Trophoblast cell (in vitro differentiated cells and primary cell): ENCODE measurements at regions not wholly inside any gene's neighbourhood (a gene's known extent, or its start where the extent isn't known, plus 50 kb on each side); places are given as distances from the start of the nearest gene placed in this dataset.

Source experiments
- DNase-seq, 2 donors: peaks; one replicate each; pipeline ENCODE4 v3.0.0-alpha.2; 2016
- H2AFZ ChIP-seq: 2 replicates; pipeline ENCODE4 v1.6.1; 2013; ENCODE audit warnings: low read length, moderate library complexity, mild to moderate bottlenecking; ENCODE audit not compliant: insufficient read depth, poor library complexity
- H2AK5ac ChIP-seq: 2 replicates; pipeline ENCODE4 v1.6.1; 2013; ENCODE audit warnings: mild to moderate bottlenecking, low read length
- H2BK120ac ChIP-seq: 2 replicates; pipeline ENCODE4 v1.6.1; 2013; ENCODE audit warnings: low read length, mild to moderate bottlenecking, moderate library complexity; ENCODE audit not compliant: insufficient read depth, poor library complexity
- H2BK12ac ChIP-seq: 2 replicates; pipeline ENCODE4 v1.6.1; 2013; ENCODE audit warnings: mild to moderate bottlenecking, low read length, moderate library complexity
- H2BK5ac ChIP-seq: 2 replicates; pipeline ENCODE4 v1.6.1; 2013; ENCODE audit warnings: low read length, low read depth, moderate library complexity, mild to moderate bottlenecking; ENCODE audit not compliant: poor library complexity
- H3K14ac ChIP-seq: 2 replicates; pipeline ENCODE4 v1.6.1; 2013; ENCODE audit warnings: mild to moderate bottlenecking, low read length
- H3K18ac ChIP-seq: 2 replicates; pipeline ENCODE4 v1.6.1; 2013; ENCODE audit warnings: mild to moderate bottlenecking, low read length
- H3K23ac ChIP-seq: 2 replicates; pipeline ENCODE4 v1.6.1; 2013; ENCODE audit warnings: low read length
- H3K27ac ChIP-seq: 2 replicates; pipeline ENCODE4 v1.5.1; 2013; ENCODE audit warnings: low read depth, mild to moderate bottlenecking, inconsistent platforms, low read length, moderate library complexity
- H3K27me3 ChIP-seq: 2 replicates; pipeline ENCODE4 v1.6.1; 2013; ENCODE audit warnings: inconsistent platforms, mild to moderate bottlenecking, low read length, moderate library complexity; ENCODE audit not compliant: insufficient read depth
- H3K36me3 ChIP-seq, 2 experiments: 1 replicate in 1 of 2; 2 replicates in 1 of 2; pipeline ENCODE4 v1.6.1; 2013; ENCODE audit warnings: low read length in 2 of 2, mild to moderate bottlenecking in 2 of 2, moderate library complexity in 1 of 2; ENCODE audit not compliant: insufficient read depth in 2 of 2, control insufficient read depth in 1 of 2
- H3K4ac ChIP-seq: 2 replicates; pipeline ENCODE4 v1.6.1; 2013; ENCODE audit warnings: low read depth, mild to moderate bottlenecking, low read length, moderate library complexity
- H3K4me1 ChIP-seq, 2 experiments: 1 replicate in 1 of 2; 2 replicates in 1 of 2; pipeline ENCODE4 v1.6.1; 2013; ENCODE audit warnings: low read length in 2 of 2, mild to moderate bottlenecking in 2 of 2, moderate library complexity in 1 of 2; ENCODE audit not compliant: insufficient read depth in 2 of 2, control insufficient read depth in 1 of 2
- H3K4me2 ChIP-seq: 2 replicates; pipeline ENCODE4 v1.6.1; 2013; ENCODE audit warnings: inconsistent platforms, mild to moderate bottlenecking, low read length, moderate library complexity
- H3K4me3 ChIP-seq: 2 replicates; pipeline ENCODE4 v1.5.1; 2013; ENCODE audit warnings: mild to moderate bottlenecking, low read depth, low read length, inconsistent platforms
- H3K79me1 ChIP-seq: one replicate; pipeline ENCODE4 v1.6.1; 2013; ENCODE audit warnings: low read length
- H3K79me2 ChIP-seq: 2 replicates; pipeline ENCODE4 v1.6.1; 2013; ENCODE audit warnings: low read length, mild to moderate bottlenecking; ENCODE audit not compliant: control insufficient read depth, insufficient read depth, poor library complexity
- H3K9ac ChIP-seq: 2 replicates; pipeline ENCODE4 v1.6.1; 2013; ENCODE audit warnings: mild to moderate bottlenecking, low read length
- H3K9me3 ChIP-seq: 2 replicates; pipeline ENCODE4 v1.6.1; 2013; ENCODE audit warnings: low read depth, mild to moderate bottlenecking, control low read depth, inconsistent platforms, low read length; ENCODE audit not compliant: insufficient read depth
- H4K12ac ChIP-seq: 2 replicates; pipeline ENCODE4 v1.6.1; 2013; ENCODE audit warnings: low read depth, mild to moderate bottlenecking, low read length, moderate library complexity
- H4K8ac ChIP-seq: 2 replicates; pipeline ENCODE4 v1.6.1; 2013; ENCODE audit warnings: low read depth, mild to moderate bottlenecking, low read length, moderate library complexity
- H4K91ac ChIP-seq: one replicate; pipeline ENCODE4 v1.6.1; 2013; ENCODE audit warnings: low read depth, mild to moderate bottlenecking, low read length, moderate library complexity
- WGBS: extraction: QIAGEN DNeasy Blood & Tissue Kit; methylation state at CpG from one replicate; pipeline ENCODE4 v1.1.7; 2013; ENCODE audit warnings: missing lambda C conversion rate; ENCODE audit not compliant: insufficient read length, insufficient coverage; ENCODE audit errors: extremely low coverage; 5-methylcytosine and 5-hydroxymethylcytosine counted together

GRCh38 chr4:125787707-125788106, 473.0 kb downstream of the FAT4 start:
- H3K79me1 ChIP-seq = no peaks in the 10 kb centered on the region
- no peak overlapping the region for H3K4me2 ChIP-seq
- no peak overlapping the region for H4K91ac ChIP-seq
- no peak overlapping the region for H2BK120ac ChIP-seq
- H3K23ac ChIP-seq = no peak overlapping the region
- no peak overlapping the region for H4K12ac ChIP-seq
- no peaks in the 10 kb centered on the region for H3K9me3 ChIP-seq
- no peak overlapping the region for H2BK5ac ChIP-seq
- DNase-seq = no peak
- H2AK5ac ChIP-seq = no peak overlapping the region
- no peak overlapping the region for H2AFZ ChIP-seq
- no peaks in the 10 kb centered on the region for H3K79me2 ChIP-seq
- no peak overlapping the region for H3K14ac ChIP-seq
- H2BK12ac ChIP-seq = no peak overlapping the region
- no peaks in the 10 kb centered on the region for H3K4me1 ChIP-seq
- no peak overlapping the region for H3K4me3 ChIP-seq
- H3K18ac ChIP-seq = no peak overlapping the region
- no peaks in the 10 kb centered on the region for H3K27me3 ChIP-seq
- H4K8ac ChIP-seq = no peak overlapping the region
- H3K9ac ChIP-seq = no peak overlapping the region
- H3K4ac ChIP-seq = no peak overlapping the region
- H3K36me3 ChIP-seq = no peaks in the 10 kb centered on the region
- H3K27ac ChIP-seq = no peak overlapping the region

- no peak for DNase-seq
- H3K4me2 ChIP-seq = no peak overlapping the region
- H2BK120ac ChIP-seq = no peak overlapping the region
- no peaks in the 10 kb centered on the region for H3K27me3 ChIP-seq
- no peak overlapping the region for H3K4me3 ChIP-seq
- H3K79me1 ChIP-seq = no peaks in the 10 kb centered on the region
- H3K18ac ChIP-seq = no peak overlapping the region
- H2BK12ac ChIP-seq = no peak overlapping the region
- no peaks in the 10 kb centered on the region for H3K4me1 ChIP-seq
- H3K36me3 ChIP-seq = no peaks in the 10 kb centered on the region
- no peak overlapping the region for H3K23ac ChIP-seq
- H2AFZ ChIP-seq = no peak overlapping the region
- no peak overlapping the region for H2BK5ac ChIP-seq
- H3K27ac ChIP-seq = no peak overlapping the region
- no peak overlapping the region for H3K14ac ChIP-seq
- H3K9ac ChIP-seq = no peak overlapping the region
- H3K4ac ChIP-seq = no peak overlapping the region
- H4K91ac ChIP-seq = no peak overlapping the region
- no peaks in the 10 kb centered on the region for H3K79me2 ChIP-seq
- H2AK5ac ChIP-seq = no peak overlapping the region
- no peak overlapping the region for H4K8ac ChIP-seq
- H4K12ac ChIP-seq = no peak overlapping the region
- H3K9me3 ChIP-seq = no peaks in the 10 kb centered on the region
Measured at GRCh38 chr4:125789023-125789422, 474.3 kb downstream of the FAT4 start.

- Histone ChIP-seq H3K27me3 (no peaks in the 10 kb centered on the region), H3K4me1 (no peaks in the 10 kb centered on the region), H3K9ac (no peak overlapping the region), H3K4ac (no peak overlapping the region), H3K79me1 (no peaks in the 10 kb centered on the region), H3K9me3 (no peaks in the 10 kb centered on the region), H4K12ac (no peak overlapping the region), H3K4me3 (no peak overlapping the region), H4K8ac (no peak overlapping the region), H3K27ac (no peak overlapping the region), H2BK120ac (no peak overlapping the region), H3K18ac (no peak overlapping the region), H3K36me3 (no peaks in the 10 kb centered on the region), H3K79me2 (no peaks in the 10 kb centered on the region), H3K4me2 (no peak overlapping the region), H2BK5ac (no peak overlapping the region), H2AK5ac (no peak overlapping the region), H2AFZ (no peak overlapping the region), H4K91ac (no peak overlapping the region), H3K14ac (no peak overlapping the region), H2BK12ac (no peak overlapping the region), H3K23ac (no peak overlapping the region)
- no peak for DNase-seq
- no CpG with 5 or more reads among the region's 2 CpGs for WGBS
Measured at GRCh38 chr4:125791896-125792295, 477.1 kb downstream of the FAT4 start.

DNA sequence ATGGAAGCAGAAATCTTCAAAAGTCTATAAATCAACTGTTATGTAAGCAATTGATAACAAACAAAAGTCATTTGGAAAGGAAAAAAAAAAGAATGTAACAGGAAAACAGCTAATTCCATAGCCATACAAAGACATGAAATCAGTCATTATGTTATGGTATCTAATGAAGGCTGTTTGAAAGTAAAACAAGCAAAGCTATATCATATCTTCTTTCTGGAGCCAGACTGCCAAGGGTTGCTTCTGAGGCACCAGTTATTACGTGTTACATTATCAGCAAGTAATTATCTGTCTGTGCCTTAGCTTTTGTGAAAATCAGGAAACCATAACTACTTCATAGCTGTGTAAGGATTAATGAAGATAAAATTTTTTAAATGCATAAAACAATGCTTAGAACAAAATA, 480.2 kb downstream of the FAT4 start:
- Histone ChIP-seq H4K8ac (no peak overlapping the region), H3K4me2 (no peak overlapping the region), H2AFZ (no peak overlapping the region), H4K12ac (no peak overlapping the region), H3K18ac (no peak overlapping the region), H2BK120ac (no peak overlapping the region), H3K36me3 (no peaks in the 10 kb centered on the region), H3K27ac (no peak overlapping the region), H3K4ac (no peak overlapping the region), H3K79me2 (no peaks in the 10 kb centered on the region), H3K4me3 (no peak overlapping the region), H3K9me3 (no peaks in the 10 kb centered on the region), H3K4me1 (no peaks in the 10 kb centered on the region), H2AK5ac (no peak overlapping the region), H3K79me1 (no peaks in the 10 kb centered on the region), H2BK12ac (no peak overlapping the region), H4K91ac (no peak overlapping the region), H3K9ac (no peak overlapping the region), H2BK5ac (no peak overlapping the region), H3K14ac (no peak overlapping the region), H3K23ac (no peak overlapping the region), H3K27me3 (no peaks in the 10 kb centered on the region)
- DNase-seq = no peak
- WGBS = no CpG with 5 or more reads among the region's 1 CpG

- no peaks in the 10 kb centered on the region for H3K79me2 ChIP-seq
- WGBS = no CpG with 5 or more reads among the region's 2 CpGs
- H3K14ac ChIP-seq = no peak overlapping the region
Measured at GRCh38 chr4:125796138-125796537, 481.4 kb downstream of the FAT4 start.

More at GRCh38 chr4:125796138-125796537, 481.4 kb downstream of the FAT4 start:
- Histone ChIP-seq H3K9ac (no peak overlapping the region), H3K36me3 (no peaks in the 10 kb centered on the region), H3K23ac (no peak overlapping the region), H3K4me3 (no peak overlapping the region), H2BK5ac (no peak overlapping the region), H3K27me3 (no peaks in the 10 kb centered on the region), H4K8ac (no peak overlapping the region), H2AFZ (no peak overlapping the region), H2BK120ac (no peak overlapping the region), H3K4ac (no peak overlapping the region), H3K79me1 (no peaks in the 10 kb centered on the region), H4K91ac (no peak overlapping the region), H3K9me3 (no peaks in the 10 kb centered on the region), H4K12ac (no peak overlapping the region), H3K4me1 (no peaks in the 10 kb centered on the region), H3K4me2 (no peak overlapping the region), H3K27ac (no peak overlapping the region), H2BK12ac (no peak overlapping the region), H3K18ac (no peak overlapping the region), H2AK5ac (no peak overlapping the region)
- no peak for DNase-seq
